PFSK-1 (cell line): ENCODE measurements at regions not wholly inside any gene's neighbourhood (a gene's known extent, or its start where the extent isn't known, plus 50 kb on each side); places are given as distances from the start of the nearest gene placed in this dataset.

Experiments
- FOXP2 ChIP-seq: optimal IDR thresholded peaks from 2 replicates; pipeline ENCODE3; 2011; ENCODE audit warnings: borderline replicate concordance, control low read depth, inconsistent platforms; ENCODE audit not compliant: insufficient read depth; ENCODE audit errors: extremely low read length, extremely low read depth
- POLR2AphosphoS5 ChIP-seq: IDR thresholded peaks from 2 replicates; pipeline ENCODE4 v1.6.1; 2012; ENCODE audit warnings: low read depth, mild to moderate bottlenecking, control low read depth, low read length, moderate library complexity
- SIN3A ChIP-seq: IDR thresholded peaks from 2 replicates; pipeline ENCODE4 v1.6.1; 2012; ENCODE audit warnings: mild to moderate bottlenecking, low read length, moderate library complexity, borderline replicate concordance; ENCODE audit not compliant: insufficient read depth
- TAF1 ChIP-seq: IDR thresholded peaks from 2 replicates; pipeline ENCODE4 v1.6.1; 2012; ENCODE audit warnings: low read length, control low read depth, borderline replicate concordance; ENCODE audit not compliant: insufficient read depth
- TF ChIP-seq, protein P1 (sequence below), 2 experiments: IDR thresholded peaks; 2 replicates each; pipeline versions ENCODE4 v1.6.1 to v1.8.0; 2011 to 2012; ENCODE audit warnings: low read depth in 2 of 2, low read length in 2 of 2, control low read depth in 1 of 2, inconsistent platforms in 1 of 2, mild to moderate bottlenecking in 1 of 2, moderate library complexity in 1 of 2; ENCODE audit not compliant: insufficient read depth in 1 of 2

- TF ChIP-seq, protein P1, sequence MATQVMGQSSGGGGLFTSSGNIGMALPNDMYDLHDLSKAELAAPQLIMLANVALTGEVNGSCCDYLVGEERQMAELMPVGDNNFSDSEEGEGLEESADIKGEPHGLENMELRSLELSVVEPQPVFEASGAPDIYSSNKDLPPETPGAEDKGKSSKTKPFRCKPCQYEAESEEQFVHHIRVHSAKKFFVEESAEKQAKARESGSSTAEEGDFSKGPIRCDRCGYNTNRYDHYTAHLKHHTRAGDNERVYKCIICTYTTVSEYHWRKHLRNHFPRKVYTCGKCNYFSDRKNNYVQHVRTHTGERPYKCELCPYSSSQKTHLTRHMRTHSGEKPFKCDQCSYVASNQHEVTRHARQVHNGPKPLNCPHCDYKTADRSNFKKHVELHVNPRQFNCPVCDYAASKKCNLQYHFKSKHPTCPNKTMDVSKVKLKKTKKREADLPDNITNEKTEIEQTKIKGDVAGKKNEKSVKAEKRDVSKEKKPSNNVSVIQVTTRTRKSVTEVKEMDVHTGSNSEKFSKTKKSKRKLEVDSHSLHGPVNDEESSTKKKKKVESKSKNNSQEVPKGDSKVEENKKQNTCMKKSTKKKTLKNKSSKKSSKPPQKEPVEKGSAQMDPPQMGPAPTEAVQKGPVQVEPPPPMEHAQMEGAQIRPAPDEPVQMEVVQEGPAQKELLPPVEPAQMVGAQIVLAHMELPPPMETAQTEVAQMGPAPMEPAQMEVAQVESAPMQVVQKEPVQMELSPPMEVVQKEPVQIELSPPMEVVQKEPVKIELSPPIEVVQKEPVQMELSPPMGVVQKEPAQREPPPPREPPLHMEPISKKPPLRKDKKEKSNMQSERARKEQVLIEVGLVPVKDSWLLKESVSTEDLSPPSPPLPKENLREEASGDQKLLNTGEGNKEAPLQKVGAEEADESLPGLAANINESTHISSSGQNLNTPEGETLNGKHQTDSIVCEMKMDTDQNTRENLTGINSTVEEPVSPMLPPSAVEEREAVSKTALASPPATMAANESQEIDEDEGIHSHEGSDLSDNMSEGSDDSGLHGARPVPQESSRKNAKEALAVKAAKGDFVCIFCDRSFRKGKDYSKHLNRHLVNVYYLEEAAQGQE (IDR thresholded peaks at IDR 0.05; ENCODE audit: insufficient read depth in 1 of 2, low read depth in 2 of 2, low read length in 2 of 2), result no peak
- no peak for TF ChIP-seq SIN3A
- no peak for TF ChIP-seq TAF1
- no peak for TF ChIP-seq POLR2AphosphoS5
- TF ChIP-seq FOXP2, result no peak
Measured at GRCh38 chr7:132009778-132010177, 453.4 kb upstream of the PODXL start.
